A549 (cell line): ENCODE measurements at regions not wholly inside any gene's neighbourhood (a gene's known extent, or its start where the extent isn't known, plus 50 kb on each side); places are given as distances from the start of the nearest gene placed in this dataset.
"Not testable (repeated sequence)": the region's sequence is repeated elsewhere in the genome, so short reads cannot be mapped to it uniquely, and the experiment has no call there.

Experiments used
- ATAC-seq, 2 experiments: fragments of 200-7000 bp in 1 of 2; fragments of >200 bp in 1 of 2; cut with Nextera tagmentation in 1 of 2; cut with Tn5 transposase in 1 of 2; 3 replicates each; pipeline versions ENCODE4 v1.8.0 to v1.9.1; 2018 to 2020; ENCODE audit warnings: mild to moderate bottlenecking in 1 of 2, moderate library complexity in 1 of 2
- CTCF ChIA-PET: fragments of 300-600 bp; sonication (Branson Sonifier 250); formaldehyde crosslinking; extraction: SDS; loops from one replicate; lab custom pipeline; 2021; ENCODE audit warnings: antibody characterized with exemption, inconsistent platforms; lab: Yijun Ruan, JAX
- POLR2A ChIA-PET: fragments of 350-600 bp; formaldehyde crosslinking; extraction: SDS; loops from one replicate; lab custom pipeline; 2021; ENCODE audit warnings: antibody characterized with exemption, inconsistent platforms; lab: Yijun Ruan, JAX
- DNase-seq, 2 experiments: peaks; one replicate each; pipeline versions ENCODE4 v3.0.0 to v3.0.0-alpha.2; 2011 to 2016; ENCODE audit warnings: low read depth in 1 of 2, low spot score in 1 of 2
- FAIRE-seq: peaks from 2 replicates; lab custom pipeline; 2011; peaks lifted over from hg19 to GRCh38; lab: Jason Lieb, UNC
- H3K27ac ChIP-seq, 2 experiments: fragments of >200 bp; sonication (Bioruptor Twin); formaldehyde crosslinking; 3 replicates each; pipeline ENCODE4 v1.5.1; 2016 to 2017
- H3K4me1 ChIP-seq: fragments of >200 bp; sonication (Bioruptor Twin); formaldehyde crosslinking; 3 replicates; pipeline ENCODE4 v1.6.1; 2016
- H3K4me2 ChIP-seq: fragments of >200 bp; sonication (Bioruptor Twin); formaldehyde crosslinking; 3 replicates; pipeline ENCODE4 v1.6.1; 2016
- H3K4me3 ChIP-seq: fragments of >200 bp; sonication (Bioruptor Twin); formaldehyde crosslinking; 3 replicates; pipeline ENCODE4 v1.5.1; 2016
- H3K9me3 ChIP-seq: fragments of >200 bp; sonication (Bioruptor Twin); formaldehyde crosslinking; 3 replicates; pipeline ENCODE4 v1.6.1; 2016
- EHF ChIP-seq: fragments of 250-450 bp; sonication (Bioruptor Pico); IDR thresholded peaks from 2 replicates; pipeline ENCODE4 v1.5.0; 2020; ENCODE audit warnings: mild to moderate bottlenecking
- FOSL2 ChIP-seq, 2 experiments: fragments of 450-650 bp in 1 of 2; fragments of >200 bp in 1 of 2; sonication (Bioruptor Twin) in 1 of 2; formaldehyde crosslinking; IDR thresholded peaks; 2 replicates each; pipeline versions ENCODE4 v1.5.0 to v1.6.1; 2016 to 2020; ENCODE audit warnings: mild to moderate bottlenecking in 1 of 2, moderate library complexity in 1 of 2
- HOXB13 ChIP-seq: fragments of 250-450 bp; sonication (Bioruptor Pico); IDR thresholded peaks from 2 replicates; pipeline ENCODE4 v1.5.0; 2020; ENCODE audit warnings: low read depth, mild to moderate bottlenecking, moderate library complexity
- JUNB ChIP-seq: fragments of >200 bp; sonication (Bioruptor Twin); formaldehyde crosslinking; IDR thresholded peaks from 2 replicates; pipeline ENCODE4 v1.6.1; 2016
- MAFK ChIP-seq: fragments of 450-650 bp; IDR thresholded peaks from 2 replicates; pipeline ENCODE4 v1.6.1; 2014; ENCODE audit not compliant: partially characterized antibody
- MYC ChIP-seq: IDR thresholded peaks from 2 replicates; pipeline ENCODE4 v1.6.1; 2012; ENCODE audit warnings: mild to moderate bottlenecking, inconsistent platforms, low read length, improper control_type of control experiment, borderline replicate concordance
- RAD21 ChIP-seq, 2 experiments: fragments of >200 bp in 1 of 2; sonication (Bioruptor Twin) in 1 of 2; formaldehyde crosslinking in 1 of 2; IDR thresholded peaks in 1 of 2; conservative IDR thresholded peaks in 1 of 2; 2 replicates in 1 of 2; 3 replicates in 1 of 2; pipeline ENCODE4 v1.6.1; 2012 to 2018; ENCODE audit warnings: inconsistent platforms in 1 of 2
- RCOR1 ChIP-seq: fragments of 150-350 bp; IDR thresholded peaks from 2 replicates; pipeline ENCODE4 v1.6.1; 2014; ENCODE audit warnings: antibody characterized with exemption, low read length, low read depth
- ZFP36 ChIP-seq: fragments of 450-650 bp; IDR thresholded peaks from 2 replicates; pipeline ENCODE4 v1.6.1; 2014; ENCODE audit warnings: borderline replicate concordance; ENCODE audit not compliant: partially characterized antibody
- WGBS: methylation state at CpG from one replicate; pipeline ENCODE4 v1.1.6; 2017; ENCODE audit errors: missing lambda C conversion rate; 5-methylcytosine and 5-hydroxymethylcytosine counted together
- TF ChIP-seq, protein P1 (sequence below): fragments of 200-600 bp; sonication (generic); IDR thresholded peaks from 2 replicates; pipeline ENCODE4 v1.6.1; 2016; ENCODE audit warnings: antibody characterized with exemption, mild to moderate bottlenecking, moderate library complexity
- TF ChIP-seq, protein P2 (sequence below): fragments of 250-450 bp; sonication (Bioruptor Pico); IDR thresholded peaks from 2 replicates; pipeline ENCODE4 v1.5.0; 2021; ENCODE audit warnings: mild to moderate bottlenecking, moderate library complexity, borderline replicate concordance

- TF ChIP-seq ZFP36 (no peak), RAD21 (conservative IDR thresholded peaks at IDR 0.05 in 1 of 2, IDR thresholded peaks at IDR 0.05 in 1 of 2) (no peak), MAFK (no peak), JUNB (no peak), MYC (no peak), FOSL2 (IDR thresholded peaks at IDR 0.05) (no peak), FOSL2 (CRISPR knock-in tag; IDR thresholded peaks at IDR 0.05) (no peak)
- TF ChIP-seq, protein P1, sequence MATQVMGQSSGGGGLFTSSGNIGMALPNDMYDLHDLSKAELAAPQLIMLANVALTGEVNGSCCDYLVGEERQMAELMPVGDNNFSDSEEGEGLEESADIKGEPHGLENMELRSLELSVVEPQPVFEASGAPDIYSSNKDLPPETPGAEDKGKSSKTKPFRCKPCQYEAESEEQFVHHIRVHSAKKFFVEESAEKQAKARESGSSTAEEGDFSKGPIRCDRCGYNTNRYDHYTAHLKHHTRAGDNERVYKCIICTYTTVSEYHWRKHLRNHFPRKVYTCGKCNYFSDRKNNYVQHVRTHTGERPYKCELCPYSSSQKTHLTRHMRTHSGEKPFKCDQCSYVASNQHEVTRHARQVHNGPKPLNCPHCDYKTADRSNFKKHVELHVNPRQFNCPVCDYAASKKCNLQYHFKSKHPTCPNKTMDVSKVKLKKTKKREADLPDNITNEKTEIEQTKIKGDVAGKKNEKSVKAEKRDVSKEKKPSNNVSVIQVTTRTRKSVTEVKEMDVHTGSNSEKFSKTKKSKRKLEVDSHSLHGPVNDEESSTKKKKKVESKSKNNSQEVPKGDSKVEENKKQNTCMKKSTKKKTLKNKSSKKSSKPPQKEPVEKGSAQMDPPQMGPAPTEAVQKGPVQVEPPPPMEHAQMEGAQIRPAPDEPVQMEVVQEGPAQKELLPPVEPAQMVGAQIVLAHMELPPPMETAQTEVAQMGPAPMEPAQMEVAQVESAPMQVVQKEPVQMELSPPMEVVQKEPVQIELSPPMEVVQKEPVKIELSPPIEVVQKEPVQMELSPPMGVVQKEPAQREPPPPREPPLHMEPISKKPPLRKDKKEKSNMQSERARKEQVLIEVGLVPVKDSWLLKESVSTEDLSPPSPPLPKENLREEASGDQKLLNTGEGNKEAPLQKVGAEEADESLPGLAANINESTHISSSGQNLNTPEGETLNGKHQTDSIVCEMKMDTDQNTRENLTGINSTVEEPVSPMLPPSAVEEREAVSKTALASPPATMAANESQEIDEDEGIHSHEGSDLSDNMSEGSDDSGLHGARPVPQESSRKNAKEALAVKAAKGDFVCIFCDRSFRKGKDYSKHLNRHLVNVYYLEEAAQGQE = no peak
These were observed 64.4 kb upstream of the TEX13D start (continued) for GRCh38 chrX:124268099-124268498.

DNA sequence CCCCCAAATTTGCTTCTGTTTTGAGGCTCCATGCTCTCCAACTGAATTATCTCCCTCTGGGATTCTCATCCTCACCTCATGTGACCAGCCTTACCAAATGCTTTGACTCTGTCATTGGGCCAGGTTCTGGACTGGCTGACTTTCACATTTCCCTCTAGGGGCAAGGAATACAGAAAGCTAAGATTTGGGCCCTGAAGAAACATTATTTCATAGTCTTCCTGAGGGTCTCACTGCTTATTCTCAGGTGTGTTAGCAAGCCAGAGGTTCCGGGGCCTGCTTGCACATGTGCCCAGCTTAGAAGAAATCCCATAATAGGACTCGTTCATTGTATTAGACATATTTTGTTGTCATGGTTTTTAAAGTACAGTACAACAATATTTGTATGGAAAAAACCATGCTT lies 62.6 kb upstream of the TEX13D start:
- ATAC-seq = no peak
- FAIRE-seq = peak; percentile 28
- no peaks in the 10 kb centered on the region for H3K4me1 ChIP-seq
- ChIA-PET POLR2A (no interaction called here), CTCF (no interaction called here)
- 31% methylated on average over 2 of the region's 2 CpGs for WGBS
- H3K27ac ChIP-seq = no peak overlapping the region
- TF ChIP-seq HOXB13 (no peak), JUNB (no peak)
- TF ChIP-seq, protein P2, sequence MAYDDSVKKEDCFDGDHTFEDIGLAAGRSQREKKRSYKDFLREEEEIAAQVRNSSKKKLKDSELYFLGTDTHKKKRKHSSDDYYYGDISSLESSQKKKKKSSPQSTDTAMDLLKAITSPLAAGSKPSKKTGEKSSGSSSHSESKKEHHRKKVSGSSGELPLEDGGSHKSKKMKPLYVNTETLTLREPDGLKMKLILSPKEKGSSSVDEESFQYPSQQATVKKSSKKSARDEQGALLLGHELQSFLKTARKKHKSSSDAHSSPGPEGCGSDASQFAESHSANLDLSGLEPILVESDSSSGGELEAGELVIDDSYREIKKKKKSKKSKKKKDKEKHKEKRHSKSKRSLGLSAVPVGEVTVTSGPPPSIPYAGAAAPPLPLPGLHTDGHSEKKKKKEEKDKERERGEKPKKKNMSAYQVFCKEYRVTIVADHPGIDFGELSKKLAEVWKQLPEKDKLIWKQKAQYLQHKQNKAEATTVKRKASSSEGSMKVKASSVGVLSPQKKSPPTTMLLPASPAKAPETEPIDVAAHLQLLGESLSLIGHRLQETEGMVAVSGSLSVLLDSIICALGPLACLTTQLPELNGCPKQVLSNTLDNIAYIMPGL = no peak
- DNase-seq = no peak
- H3K4me3 ChIP-seq = no peak overlapping the region
- H3K4me2 ChIP-seq = no peak overlapping the region
- no peaks in the 10 kb centered on the region for H3K9me3 ChIP-seq

DNA sequence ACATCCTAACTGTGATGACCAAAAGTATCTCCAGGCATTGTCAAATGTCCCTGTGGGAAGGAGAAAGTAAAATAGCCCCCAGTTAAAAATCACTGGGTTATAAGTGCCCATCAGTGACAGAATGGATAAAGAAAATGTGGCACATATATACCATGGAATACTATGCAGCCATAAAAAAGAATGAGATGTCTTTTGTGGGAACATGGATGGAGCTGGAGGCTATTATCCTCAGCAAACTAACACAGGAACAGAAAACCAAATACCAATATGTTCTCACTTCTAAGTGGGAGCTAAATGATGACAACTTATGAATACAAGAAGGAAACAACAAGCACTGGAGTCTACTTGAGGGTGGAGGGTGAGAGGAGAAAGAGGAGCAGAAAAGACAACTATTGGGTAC lies 60.9 kb upstream of the TEX13D start:
- POLR2A ChIA-PET, CTCF ChIA-PET, H3K4me1 ChIP-seq, DNase-seq, H3K27ac ChIP-seq, ATAC-seq, FAIRE-seq, H3K4me2 ChIP-seq, H3K9me3 ChIP-seq, H3K4me3 ChIP-seq: not testable (repeated sequence)

- FAIRE-seq (no peak), DNase-seq (no peak), ATAC-seq (no peak)
- 46% methylated on average over 5 of the region's 5 CpGs for WGBS
- no peak for TF ChIP-seq RCOR1
- no peak for TF ChIP-seq EHF (CRISPR knock-in tag)
- Histone ChIP-seq H3K4me1 (no peaks in the 10 kb centered on the region), H3K4me2 (no peak overlapping the region), H3K9me3 (no peaks in the 10 kb centered on the region), H3K4me3 (no peak overlapping the region), H3K27ac (no peak overlapping the region)
- ChIA-PET CTCF (no interaction called here), POLR2A (no interaction called here)
These were observed 60.0 kb upstream of the TEX13D start for GRCh38 chrX:124272370-124272982.
